Left colon (tissue), 2 donors: ENCODE measurements at regions not wholly inside any gene's neighbourhood (a gene's known extent, or its start where the extent isn't known, plus 50 kb on each side); places are given as distances from the start of the nearest gene placed in this dataset.
"Not testable (repeated sequence)": the region's sequence is repeated elsewhere in the genome, so short reads cannot be mapped to it uniquely, and the experiment has no call there.

Experiments
- ATAC-seq: fragments of 200-7000 bp; cut with Tn5 transposase; one replicate; pipeline ENCODE4 v1.9.1; 2020; ENCODE audit warnings: mild to moderate bottlenecking, moderate library complexity
- DNase-seq, 2 donors: peaks; one replicate each; pipeline ENCODE4 v3.0.0-alpha.2; 2020
- intact Hi-C, 2 donors: fragments of 100-400 bp; cut with DNase I in 1 of 2; cut with micrococcal nuclease in 1 of 2; formaldehyde crosslinking; loops; one replicate each; pipeline versions ENCODE4 v1.11.2 to v1.14.0; 2022; cut with DNase I, micrococcal nuclease
- donor health status: DM: no; HTN: no; CAD: no.
- donor health status: DM: yes; HTN: yes; CAD: no.

- DNase-seq (no peak), ATAC-seq (no peak)
- intact Hi-C loops: no loop called here
Measured at GRCh38 chr2:48039209-48039990, 133.1 kb upstream of the FBXO11 start.

GRCh38 chr2:48043131-48043700 lies 136.9 kb upstream of the FBXO11 start:
- intact Hi-C loops: no loop called here
- ATAC-seq (no peak), DNase-seq (no peak)

GRCh38 chr2:48043746-48044145 lies 137.4 kb upstream of the FBXO11 start:
- DNase-seq (no peak), ATAC-seq (no peak)
- intact Hi-C loops: no loop called here

GRCh38 chr2:48045613-48046012 lies 139.3 kb upstream of the FBXO11 start:
- ATAC-seq (no peak), DNase-seq (no peak)
- intact Hi-C loops: no loop called here

GRCh38 chr2:48048476-48049171 lies 142.3 kb upstream of the FBXO11 start:
- ATAC-seq (no peak), DNase-seq (no peak)
- intact Hi-C loops: no loop called here

- DNase-seq: no peak
- ATAC-seq: no peak
- intact Hi-C loops: no loop called here
Measured at GRCh38 chr2:48049371-48049770, 143.1 kb upstream of the FBXO11 start.

- no peak for ATAC-seq
- intact Hi-C loops: no loop called here
- no peak for DNase-seq
Measured at GRCh38 chr2:48050711-48051110, 144.4 kb upstream of the FBXO11 start.

GRCh38 chr2:48059975-48060374 lies 153.7 kb upstream of the FBXO11 start:
- intact Hi-C loops: no loop called here
- DNase-seq (no peak), ATAC-seq (no peak)

GRCh38 chr2:48061656-48062055 lies 155.4 kb upstream of the FBXO11 start:
- intact Hi-C loops, ATAC-seq, DNase-seq: not testable (repeated sequence)

DNA sequence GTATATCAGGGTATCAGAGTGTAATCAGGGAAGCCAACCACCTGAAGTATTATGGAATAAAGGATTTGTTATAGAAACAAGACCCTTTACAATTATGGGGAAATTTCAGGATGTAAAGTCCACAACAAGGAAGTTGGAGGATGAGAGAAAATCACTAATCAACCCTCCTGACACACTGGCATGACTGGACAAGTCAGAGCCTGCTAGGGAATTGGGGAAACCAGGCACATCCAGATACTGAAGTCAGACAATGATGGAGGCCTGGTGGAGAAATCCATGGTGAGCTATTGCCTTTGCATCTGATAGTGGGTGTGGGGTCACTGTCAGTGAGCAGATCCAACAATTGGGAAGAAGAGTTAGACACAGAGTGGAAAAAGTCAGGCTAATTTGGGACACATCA lies 158.8 kb upstream of the FBXO11 start:
- DNase-seq: no peak
- intact Hi-C loops: no loop called here
- no peak for ATAC-seq

DNA sequence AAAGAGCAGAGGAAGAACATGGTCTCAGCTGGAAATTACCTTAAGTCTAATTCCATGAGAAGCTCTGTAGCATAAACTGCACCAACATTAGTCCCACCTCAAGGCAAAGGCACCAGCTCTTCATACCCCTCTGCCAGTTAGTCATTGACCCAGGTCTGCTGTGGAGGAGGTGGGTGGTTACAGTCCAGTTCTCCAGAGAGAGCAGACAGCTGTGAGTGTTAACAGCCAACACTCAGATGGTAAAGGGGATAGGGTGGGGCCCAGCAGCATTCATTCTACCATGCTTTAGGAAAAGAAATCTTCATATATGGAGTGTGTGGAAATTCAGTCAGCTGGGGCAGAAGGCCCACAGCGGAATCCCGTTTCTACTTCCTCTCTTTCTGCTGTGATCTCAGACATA lies 159.7 kb upstream of the FBXO11 start:
- ATAC-seq (no peak), DNase-seq (no peak)
- intact Hi-C loops: no loop called here

- DNase-seq (no peak), ATAC-seq (no peak)
- intact Hi-C loops: no loop called here
Measured at GRCh38 chr2:48069769-48070168, 163.5 kb upstream of the FBXO11 start.

DNA sequence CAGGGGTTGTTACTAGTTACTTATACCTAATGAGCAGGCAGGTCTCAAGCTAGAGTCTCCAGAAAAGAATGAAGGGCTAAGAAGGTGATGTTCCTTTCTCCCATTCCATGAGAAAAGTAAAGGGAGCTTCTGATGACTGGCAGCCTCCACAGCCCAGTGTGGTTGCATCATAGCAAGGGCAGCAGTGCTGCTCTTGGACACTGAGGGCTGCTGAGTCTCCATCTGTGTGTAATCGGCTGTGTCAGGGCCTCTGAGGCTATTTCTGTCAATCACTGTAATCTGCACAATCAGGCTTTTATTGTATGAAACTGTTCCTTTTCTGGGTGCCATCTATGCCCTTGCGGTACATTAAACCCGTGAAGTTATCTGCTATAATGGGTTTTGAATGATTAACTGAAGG lies 164.1 kb upstream of the FBXO11 start:
- intact Hi-C loops: no loop called here
- ATAC-seq (no peak), DNase-seq (no peak)

DNA sequence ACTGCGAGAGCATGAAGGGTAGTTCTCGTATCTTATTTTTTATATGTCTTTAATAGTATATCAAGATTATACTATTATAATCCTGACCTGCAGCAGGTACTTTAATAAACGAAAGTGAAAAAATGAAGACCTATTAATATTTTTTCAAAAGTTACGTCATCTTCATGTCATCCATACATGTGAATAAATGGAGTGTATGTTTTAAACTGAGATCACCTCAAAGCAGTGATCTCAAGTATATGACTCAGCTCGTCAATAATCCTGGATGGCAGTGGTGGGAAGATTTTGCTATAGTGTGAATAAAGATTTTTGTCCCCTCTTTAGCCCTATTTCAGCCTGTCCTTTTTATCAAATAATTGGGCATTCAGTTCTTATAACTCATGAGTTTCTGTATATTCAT lies 166.3 kb upstream of the FBXO11 start:
- intact Hi-C loops: no loop called here
- ATAC-seq: no peak
- no peak for DNase-seq

- ATAC-seq: no peak
- intact Hi-C loops: no loop called here
Measured at GRCh38 chr2:48075631-48076030, 169.3 kb upstream of the FBXO11 start.

GRCh38 chr2:48080534-48081316 lies 174.4 kb upstream of the FBXO11 start:
- DNase-seq (no peak), ATAC-seq (peak; percentile 4)
- intact Hi-C loops: no loop called here

More at GRCh38 chr2:48075631-48076030, 169.3 kb upstream of the FBXO11 start:
- DNase-seq: no peak

GRCh38 chr2:48081317-48081628 lies 175.0 kb upstream of the FBXO11 start:
- DNase-seq (no peak), ATAC-seq (no peak)
- intact Hi-C loops: no loop called here

GRCh38 chr2:48085888-48086287 lies 179.6 kb upstream of the FBXO11 start:
- DNase-seq (no peak), ATAC-seq (no peak)
- intact Hi-C loops: no loop called here

- ATAC-seq: no peak
- intact Hi-C loops: no loop called here
- no peak for DNase-seq
Measured at GRCh38 chr2:48088994-48089393, 182.7 kb upstream of the FBXO11 start.

- no peak for DNase-seq
- ATAC-seq: no peak
- intact Hi-C loops: no loop called here
Measured at GRCh38 chr2:48089644-48090043, 183.3 kb upstream of the FBXO11 start.
